Stimulated activated CD4-positive, alpha-beta T cell treated with anti-CD3 and anti-CD28 coated beads, Interleukin-2, amount 100 ng/mL, for 4 hours (primary cell): ENCODE measurements at regions not wholly inside any gene's neighbourhood (a gene's known extent, or its start where the extent isn't known, plus 50 kb on each side); places are given as distances from the start of the nearest gene placed in this dataset.
A peak's percentile ranks its signal among the peaks of the same experiment; 100 is the strongest.

Source experiments
- DNase-seq: peaks from one replicate; pipeline ENCODE4 v3.0.0-alpha.2; 2020; ENCODE audit warnings: low read depth

DNA sequence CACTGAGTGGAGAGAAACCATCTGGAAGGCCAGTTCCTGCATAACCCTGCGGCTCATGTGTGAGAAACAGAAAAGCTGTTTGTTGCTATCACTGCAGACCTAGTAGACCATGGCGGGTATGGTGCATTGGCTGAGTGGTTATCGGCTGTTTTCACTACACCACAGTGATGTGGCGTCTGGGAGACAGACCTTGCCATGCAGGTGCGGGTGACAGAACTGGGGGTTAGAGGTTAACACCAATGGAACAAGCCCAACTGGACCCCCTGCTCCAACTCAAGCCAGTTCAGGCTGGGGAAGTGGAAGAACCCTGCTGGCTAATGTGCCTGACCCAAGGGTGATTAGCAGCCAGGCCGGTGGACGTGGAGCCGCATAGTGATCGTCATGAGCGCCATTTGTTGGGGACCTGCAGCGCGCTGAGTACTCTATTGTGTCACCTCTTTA is 91.9 kb downstream of the IRF8 start:
- no peak for DNase-seq

GRCh38 chr16:85991425-85991824 is 92.5 kb downstream of the IRF8 start:
- no peak for DNase-seq

DNA sequence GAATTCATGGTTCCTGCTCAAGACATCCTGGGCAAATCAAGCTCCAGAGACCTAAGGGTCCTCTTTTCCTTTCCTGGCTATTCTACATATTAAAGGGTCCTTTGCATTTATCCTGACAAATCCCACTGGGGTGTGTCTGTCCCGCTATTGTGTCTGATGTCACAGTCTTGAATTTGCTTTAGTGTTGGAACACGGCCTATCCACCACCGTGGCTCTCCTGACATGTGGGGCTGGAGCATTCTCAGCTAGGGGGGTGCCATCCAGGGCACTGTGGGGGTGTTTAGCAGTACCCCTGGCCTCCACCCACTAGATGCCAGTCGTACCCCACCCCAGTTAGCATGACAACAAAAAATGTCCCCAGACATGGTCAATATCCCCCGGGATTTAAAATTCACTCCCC is 92.9 kb downstream of the IRF8 start:
- DNase-seq: no peak

GRCh38 chr16:85992359-85992758 is 93.4 kb downstream of the IRF8 start:
- no peak for DNase-seq

GRCh38 chr16:85992779-85993178 is 93.8 kb downstream of the IRF8 start:
- no peak for DNase-seq

- DNase-seq: no peak
Measured at GRCh38 chr16:85994492-85995490, 95.8 kb downstream of the IRF8 start.

- peak; percentile 41 for DNase-seq
Measured at GRCh38 chr16:85995541-85996423, 96.8 kb downstream of the IRF8 start.

GRCh38 chr16:85996843-85997242 is 97.9 kb downstream of the IRF8 start:
- DNase-seq: no peak

DNA sequence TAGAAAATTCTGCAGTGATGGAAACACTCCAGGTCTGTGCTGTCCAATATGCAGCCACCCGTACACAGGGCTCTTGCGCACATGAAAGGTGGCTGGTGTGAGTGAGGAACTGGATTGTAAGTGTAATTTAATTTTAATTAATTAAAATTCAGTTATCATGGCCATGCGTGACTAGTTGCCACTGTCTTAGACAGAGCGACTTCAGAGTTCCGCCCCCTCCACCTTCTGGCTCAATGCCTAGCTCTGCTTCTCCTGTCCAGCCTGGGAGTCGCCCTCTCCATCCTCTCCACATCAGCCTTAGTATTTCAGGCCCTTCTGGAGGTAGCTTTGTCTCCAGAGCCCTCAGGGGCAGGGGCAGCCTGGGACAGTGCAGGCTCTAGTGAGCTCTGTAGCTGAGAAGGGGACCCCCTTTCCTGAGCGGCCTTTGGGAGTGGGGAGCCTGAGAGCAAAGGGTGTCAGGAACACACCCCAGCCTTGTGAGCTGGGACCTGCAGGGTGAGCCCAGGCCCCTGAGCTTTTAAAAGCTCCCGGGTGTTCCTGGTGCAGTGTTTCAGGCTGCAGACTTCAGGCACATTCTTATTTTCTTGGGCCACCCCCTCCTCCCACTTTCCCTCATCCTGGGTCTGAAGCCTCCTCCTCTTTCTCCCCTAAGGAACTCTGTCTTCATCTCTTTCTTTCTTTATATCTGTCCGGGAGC is 99.4 kb downstream of the IRF8 start:
- no peak for DNase-seq

DNA sequence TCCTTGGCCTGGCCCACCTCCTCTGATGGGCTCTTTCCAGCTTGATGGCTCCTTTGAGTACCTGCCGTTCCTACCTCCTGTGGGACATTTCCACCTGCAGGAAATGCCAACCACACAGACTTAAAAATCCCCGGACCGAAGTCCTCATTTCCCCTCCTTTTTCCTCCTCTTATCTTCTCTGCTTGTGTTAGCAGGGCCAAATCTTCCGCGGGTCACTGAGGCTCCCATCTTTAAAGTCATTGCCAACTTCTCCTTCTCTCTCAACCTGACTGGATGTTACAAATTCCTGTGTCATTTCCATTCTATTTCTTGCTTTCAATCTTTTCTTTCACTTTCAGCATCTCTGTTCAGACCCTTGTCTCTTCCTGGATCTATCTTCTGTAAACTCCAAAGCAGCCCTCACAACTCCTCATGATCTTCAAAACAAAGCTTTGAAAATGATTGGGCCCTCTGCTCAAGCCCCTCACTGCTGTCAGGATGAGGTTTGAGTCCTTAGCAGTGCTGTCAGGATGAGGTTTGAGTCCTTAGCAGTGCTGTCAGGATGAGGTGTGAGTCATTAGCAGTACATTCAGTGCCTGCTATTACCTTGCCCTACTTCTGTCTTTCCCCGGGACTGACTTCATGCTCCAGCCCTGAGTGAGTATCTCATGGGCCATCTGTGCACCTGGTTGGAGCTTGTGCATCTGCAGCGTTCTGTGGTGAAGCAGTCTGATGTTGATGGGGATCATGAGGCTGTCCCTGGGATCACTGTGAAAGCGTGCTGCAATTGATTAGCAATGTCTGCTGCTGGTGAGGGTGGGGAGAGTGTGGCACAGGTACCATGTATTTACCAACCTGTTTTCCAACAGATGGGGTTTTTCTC is 100.1 kb downstream of the IRF8 start:
- DNase-seq: no peak

DNA sequence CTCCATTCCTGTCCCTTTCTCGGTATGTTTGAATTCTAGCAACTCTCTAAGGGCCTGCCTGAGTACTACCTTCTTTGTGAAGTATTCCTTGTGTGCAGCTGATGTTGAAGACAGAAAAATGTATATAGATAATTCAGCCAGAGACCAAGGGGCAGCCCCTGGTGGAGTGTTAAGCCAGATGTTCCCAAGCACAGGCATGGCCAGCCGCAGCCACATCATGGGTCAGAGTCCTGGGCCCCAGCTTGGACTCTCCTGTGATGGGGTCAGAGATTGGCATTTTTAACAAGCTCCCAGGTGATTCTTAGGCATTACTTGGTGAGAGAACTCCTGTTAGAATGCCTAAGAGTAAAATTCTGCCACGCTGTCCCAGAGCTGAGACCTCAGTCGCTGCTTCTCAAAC is 100.8 kb downstream of the IRF8 start:
- DNase-seq: no peak

DNA sequence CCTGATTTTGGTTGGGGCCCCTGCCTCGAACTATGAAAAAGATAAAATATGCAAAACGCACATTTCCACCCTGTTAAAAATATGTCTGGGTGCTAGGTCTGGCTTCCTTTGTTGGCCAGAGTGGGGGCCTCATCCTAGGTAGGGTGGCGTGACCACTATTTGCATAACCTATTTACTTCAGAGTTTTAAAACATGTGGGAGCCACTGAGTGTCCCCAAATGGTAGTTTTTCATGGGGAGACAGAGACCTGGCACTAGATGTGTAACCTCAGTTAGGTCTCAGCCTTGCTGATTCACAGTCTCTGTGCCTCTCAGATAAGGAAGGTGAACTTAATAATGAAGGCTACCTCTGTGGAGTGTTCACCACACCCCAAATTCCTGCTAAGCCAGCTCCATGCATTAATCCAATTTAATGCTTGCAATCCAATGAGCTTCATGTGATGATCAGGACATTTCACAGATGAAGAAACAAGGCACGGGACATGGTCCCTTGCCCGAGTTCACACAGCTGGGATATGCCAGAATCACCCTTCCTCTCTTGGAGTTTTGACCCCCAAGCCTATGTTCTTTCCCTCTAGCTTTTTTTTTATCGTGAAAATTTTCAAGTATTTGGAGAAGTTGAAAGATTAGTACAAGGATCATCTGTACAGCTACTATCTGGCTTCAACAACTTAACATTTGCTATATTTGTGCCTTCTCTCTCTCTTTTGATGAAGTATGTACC is 103.4 kb downstream of the IRF8 start:
- no peak for DNase-seq

DNA sequence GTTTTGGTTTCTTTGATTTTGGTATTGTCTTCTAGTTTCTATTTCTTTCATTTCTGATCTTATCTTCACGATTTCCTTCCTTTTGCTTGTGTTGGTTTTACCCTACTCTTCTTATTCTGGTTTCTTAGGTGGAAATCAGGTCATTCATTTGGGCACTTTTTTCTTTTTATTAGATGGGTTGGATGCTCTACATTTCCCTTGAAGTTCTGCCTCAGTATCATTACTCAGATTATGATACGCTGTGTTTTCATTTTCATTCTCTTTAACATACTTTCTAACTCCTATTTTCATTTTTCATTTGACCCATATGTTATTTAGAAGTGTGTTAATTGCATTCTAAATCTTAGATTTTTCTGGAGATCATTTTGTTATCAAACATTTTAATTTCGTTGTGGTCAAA is 108.6 kb downstream of the IRF8 start:
- DNase-seq: no peak

- DNase-seq: no peak
Measured at GRCh38 chr16:86010680-86011141, 111.7 kb downstream of the IRF8 start.

GRCh38 chr16:86011532-86011931 is 112.6 kb downstream of the IRF8 start:
- DNase-seq: no peak

- DNase-seq: no peak
Measured at GRCh38 chr16:86012221-86012620, 113.3 kb downstream of the IRF8 start.

DNA sequence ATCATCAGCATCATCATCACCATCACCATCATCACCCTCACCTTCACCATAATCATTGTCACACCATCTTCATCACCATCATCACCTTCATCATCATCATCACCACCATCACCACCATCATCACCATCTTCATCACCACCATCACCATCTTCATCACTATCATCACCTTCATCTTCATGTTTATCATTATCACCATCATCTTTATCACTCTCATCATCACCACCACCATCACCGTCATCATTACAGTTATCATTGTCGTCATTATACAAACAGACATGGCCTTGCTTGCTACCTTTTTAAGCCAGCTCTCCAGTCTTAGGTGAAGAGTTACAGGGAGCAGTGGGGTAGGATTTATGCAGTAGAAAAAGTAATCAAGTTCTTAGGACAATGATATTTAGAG is 114.9 kb downstream of the IRF8 start:
- DNase-seq: no peak

GRCh38 chr16:86015606-86016005 is 116.6 kb downstream of the IRF8 start:
- DNase-seq: no peak

DNA sequence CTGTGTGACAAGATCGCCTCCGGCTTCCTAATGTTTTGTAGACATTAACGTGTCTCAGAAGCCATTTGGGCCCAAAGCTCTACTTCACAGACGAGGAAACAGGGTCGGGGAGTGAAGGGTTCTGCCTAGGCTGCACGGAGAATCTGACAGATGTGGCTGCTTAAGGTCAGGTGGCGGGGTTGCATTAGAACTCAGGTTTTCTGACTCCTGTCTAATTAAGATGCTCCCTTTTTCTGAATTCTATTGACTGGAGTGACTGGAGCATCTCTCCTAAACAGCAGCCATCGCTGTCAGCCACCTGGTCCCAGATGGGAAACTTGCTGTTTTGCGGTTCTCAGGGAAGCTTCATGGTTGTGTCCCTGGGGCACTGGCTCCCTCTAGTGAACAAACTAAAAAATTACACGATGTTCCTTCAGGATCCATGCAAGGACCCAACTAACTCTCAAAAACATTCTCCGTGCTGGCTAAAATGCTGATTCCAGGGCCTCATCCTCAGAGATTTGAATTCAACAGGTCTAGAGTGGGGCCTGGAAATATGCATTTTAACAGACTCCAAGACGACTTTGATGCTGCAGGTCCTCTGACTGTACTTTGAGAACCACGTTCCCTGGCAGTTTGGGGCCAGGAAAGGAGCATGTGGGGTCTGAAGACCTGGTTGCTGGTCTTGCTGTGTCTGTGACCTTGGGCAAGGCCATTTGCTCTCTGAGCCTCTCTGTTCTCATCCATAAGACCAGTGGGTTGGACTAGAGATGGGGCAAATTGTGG is 117.4 kb downstream of the IRF8 start:
- peak; percentile 17 for DNase-seq

DNA sequence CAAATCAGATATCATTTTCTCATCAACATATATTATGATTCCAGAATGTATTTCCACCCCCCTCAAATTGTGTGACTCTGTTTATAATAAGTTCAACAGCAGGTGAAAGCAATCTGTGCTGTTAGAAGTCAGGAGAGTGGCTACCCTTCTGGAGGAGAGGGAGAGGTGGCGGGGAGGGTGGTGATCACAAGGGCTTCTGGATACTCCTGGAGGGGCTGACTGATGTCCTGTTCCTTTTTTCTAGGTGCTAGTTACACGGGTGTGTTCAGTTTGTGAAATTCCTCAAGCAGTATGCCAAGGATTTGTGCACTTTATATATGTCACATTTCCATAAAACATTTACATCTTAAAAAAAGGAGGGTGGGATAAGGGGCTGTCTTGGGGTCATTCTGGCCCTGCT is 119.1 kb downstream of the IRF8 start:
- no peak for DNase-seq
